Epidermal melanocyte (primary cell): ENCODE measurements at regions not wholly inside any gene's neighbourhood (a gene's known extent, or its start where the extent isn't known, plus 50 kb on each side); places are given as distances from the start of the nearest gene placed in this dataset.

Experiments used
- DNase-seq: peaks from one replicate; pipeline ENCODE4 v3.0.0; 2011; ENCODE audit warnings: low spot score; ENCODE audit not compliant: insufficient read length

- no peak for DNase-seq
Observed at GRCh38 chr7:38070718-38071117, 107.3 kb upstream of the STARD3NL start.

- no peak for DNase-seq
Observed at GRCh38 chr7:38086857-38087256, 91.2 kb upstream of the STARD3NL start.

GRCh38 chr7:38102507-38102906 lies 75.5 kb upstream of the STARD3NL start:
- DNase-seq: no peak

- DNase-seq: peak; percentile 41
Observed at GRCh38 chr7:38105874-38106483, 72.1 kb upstream of the STARD3NL start.

- peak; percentile 31 for DNase-seq
Observed at GRCh38 chr7:38107486-38107893, 70.6 kb upstream of the STARD3NL start.

- no peak for DNase-seq
Observed at GRCh38 chr7:38112075-38112474, 66.0 kb upstream of the STARD3NL start.

GRCh38 chr7:38120076-38120475 lies 58.0 kb upstream of the STARD3NL start:
- DNase-seq: no peak

- no peak for DNase-seq
Observed at GRCh38 chr7:38122501-38122900, 55.5 kb upstream of the STARD3NL start.

GRCh38 chr7:38123494-38123893 lies 54.6 kb upstream of the STARD3NL start:
- DNase-seq: no peak

- no peak for DNase-seq
Observed at GRCh38 chr7:38127216-38128207, 50.5 kb upstream of the STARD3NL start.
